ENCODE measurements at regions not wholly inside any gene's neighbourhood (a gene's known extent, or its start where the extent isn't known, plus 50 kb on each side); places are given as distances from the start of the nearest gene placed in this dataset.

DNA sequence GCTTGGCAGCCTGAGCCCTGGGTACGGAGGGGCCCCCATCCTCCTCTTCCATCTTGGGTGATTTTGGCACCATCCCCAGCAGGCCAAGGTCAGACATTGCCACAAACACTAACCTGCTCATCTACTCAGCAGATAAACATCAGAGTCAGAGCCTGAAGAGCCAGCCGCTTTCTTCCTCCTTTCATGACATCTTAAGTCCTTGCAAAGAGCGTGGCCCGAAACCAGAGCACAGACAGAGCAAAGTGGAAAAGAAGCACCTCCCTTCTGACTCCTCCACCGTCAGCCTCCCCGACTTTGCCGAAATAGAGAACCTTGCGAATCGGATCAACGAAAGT is 60.4 kb upstream of the RPH3AL start:
- TF ChIP-seq, protein P1, sequence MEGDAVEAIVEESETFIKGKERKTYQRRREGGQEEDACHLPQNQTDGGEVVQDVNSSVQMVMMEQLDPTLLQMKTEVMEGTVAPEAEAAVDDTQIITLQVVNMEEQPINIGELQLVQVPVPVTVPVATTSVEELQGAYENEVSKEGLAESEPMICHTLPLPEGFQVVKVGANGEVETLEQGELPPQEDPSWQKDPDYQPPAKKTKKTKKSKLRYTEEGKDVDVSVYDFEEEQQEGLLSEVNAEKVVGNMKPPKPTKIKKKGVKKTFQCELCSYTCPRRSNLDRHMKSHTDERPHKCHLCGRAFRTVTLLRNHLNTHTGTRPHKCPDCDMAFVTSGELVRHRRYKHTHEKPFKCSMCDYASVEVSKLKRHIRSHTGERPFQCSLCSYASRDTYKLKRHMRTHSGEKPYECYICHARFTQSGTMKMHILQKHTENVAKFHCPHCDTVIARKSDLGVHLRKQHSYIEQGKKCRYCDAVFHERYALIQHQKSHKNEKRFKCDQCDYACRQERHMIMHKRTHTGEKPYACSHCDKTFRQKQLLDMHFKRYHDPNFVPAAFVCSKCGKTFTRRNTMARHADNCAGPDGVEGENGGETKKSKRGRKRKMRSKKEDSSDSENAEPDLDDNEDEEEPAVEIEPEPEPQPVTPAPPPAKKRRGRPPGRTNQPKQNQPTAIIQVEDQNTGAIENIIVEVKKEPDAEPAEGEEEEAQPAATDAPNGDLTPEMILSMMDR (conservative IDR thresholded peaks at IDR 0.05; ENCODE audit: low read depth, low read length): no peak
- DNase-seq (ENCODE audit: low read depth): no peak
- no peak overlapping the region for H3K4me3 ChIP-seq (ENCODE audit: low read depth, low read length)

DNA sequence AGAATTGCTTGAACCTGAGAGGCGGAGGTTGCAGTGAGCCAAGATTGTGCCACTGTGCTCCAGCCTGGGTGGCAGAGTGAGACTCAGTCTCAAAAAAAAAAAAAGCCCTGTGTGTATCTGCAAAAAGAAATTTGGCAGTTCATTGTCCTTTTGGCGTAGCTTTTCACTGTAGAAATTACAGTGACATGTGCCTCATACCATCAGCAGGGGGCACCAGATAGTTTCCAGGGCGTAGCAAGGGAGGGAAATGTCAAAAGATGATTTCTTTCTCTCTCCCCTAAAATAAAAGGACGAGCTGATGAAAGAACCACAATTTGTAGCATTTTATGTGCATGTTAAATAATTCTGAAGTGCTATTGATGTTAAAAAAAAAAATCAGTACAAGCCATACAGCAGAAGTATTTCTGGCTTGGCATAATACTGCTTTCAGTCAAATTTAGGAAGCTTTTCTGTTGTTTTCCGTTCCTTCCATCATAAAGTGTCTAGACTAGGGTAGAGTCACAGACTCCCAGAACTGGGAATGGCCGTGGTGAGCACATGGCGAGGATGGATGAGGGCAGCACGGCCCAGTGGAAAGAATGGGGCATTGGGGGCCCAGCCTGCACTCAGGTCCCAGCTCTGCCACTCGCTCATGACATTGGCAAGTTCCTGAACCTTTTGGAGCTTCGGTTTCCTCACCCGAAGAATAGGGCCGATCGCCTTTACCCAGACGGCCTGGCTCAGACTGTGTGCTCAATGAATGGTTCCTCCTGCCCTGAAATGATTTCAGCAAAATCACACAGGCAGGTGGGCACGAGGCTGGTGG is 59.8 kb upstream of the RPH3AL start:
- TF ChIP-seq, protein P1 (conservative IDR thresholded peaks at IDR 0.05; ENCODE audit: low read depth, low read length): peak; percentile 89
- DNase-seq (ENCODE audit: low read depth): peak; percentile 77
- H3K4me3 ChIP-seq (ENCODE audit: low read depth, low read length): no peak overlapping the region

DNA sequence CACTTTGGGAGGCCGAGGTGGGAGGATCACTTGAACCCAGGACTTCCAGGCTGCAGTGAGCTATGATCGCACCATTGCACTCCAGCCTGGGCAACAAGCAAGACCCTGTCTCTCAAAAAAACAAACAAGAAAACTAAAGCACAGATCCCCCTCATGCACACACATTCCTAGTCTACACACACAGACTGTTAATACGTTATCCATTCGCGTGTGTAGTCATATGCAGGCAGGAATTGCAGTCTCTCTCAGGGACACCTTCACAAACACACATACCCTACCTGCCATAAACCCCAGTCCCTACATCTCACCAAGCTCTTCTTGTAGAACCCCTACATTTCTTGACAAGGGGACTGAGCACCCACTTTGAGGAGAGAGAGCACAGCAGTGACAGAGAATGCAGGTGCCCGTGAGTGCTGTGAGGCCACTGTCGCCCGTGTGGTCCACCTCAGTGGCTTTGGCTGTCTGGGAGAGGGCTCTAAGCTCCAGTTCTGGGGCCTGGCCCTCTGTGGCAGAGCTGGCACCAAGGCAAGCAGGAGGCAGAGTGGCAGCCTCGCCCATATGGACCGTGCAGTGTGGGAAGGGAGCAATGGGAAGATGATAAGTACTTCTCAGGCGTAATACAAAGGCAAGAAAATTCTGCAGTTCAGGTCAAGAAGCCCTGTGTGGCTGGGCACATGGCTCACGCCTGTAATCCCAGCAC is 59.0 kb upstream of the RPH3AL start:
- no peak for DNase-seq (ENCODE audit: low read depth)
- H3K4me3 ChIP-seq (ENCODE audit: low read depth, low read length): no peak overlapping the region

DNA sequence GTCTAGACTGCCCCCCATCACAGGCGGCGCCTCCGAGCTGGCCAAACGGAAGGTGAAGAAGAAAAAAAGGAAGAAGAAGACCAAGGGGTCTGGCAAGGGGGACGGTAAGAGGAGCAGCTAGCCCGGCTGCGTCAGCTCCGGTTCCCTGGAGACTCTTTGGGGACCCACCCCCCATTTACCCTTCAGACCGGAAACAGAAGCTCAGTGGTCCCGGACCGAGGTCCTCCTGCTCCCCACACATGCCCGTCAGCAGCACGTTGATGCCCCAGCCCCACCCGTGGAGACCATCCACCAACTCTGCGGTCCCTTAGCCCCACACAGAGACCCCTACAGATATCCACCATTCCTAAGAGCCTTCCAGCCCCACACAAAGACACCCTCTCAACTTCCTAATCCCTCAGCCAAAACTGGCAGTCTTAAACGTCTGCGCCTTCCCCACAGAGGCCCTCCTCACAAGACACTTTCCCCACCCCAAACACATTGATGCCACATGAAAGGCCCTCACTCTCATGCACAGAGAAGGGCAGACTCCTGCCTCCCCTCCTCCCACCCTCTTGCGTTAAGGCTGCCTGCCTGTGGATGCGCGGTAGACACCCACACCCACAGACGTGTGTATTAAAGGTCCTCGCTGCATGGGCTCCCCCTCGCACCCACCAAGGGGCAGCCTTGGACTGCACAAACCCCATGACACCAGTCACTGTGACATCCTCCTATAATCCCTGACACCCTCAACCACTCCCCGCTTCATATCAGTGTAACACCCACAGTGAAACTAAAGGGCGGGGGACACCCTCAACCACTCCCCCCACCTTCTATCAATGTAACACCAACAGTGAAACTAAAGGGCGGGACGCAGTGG is 58.2 kb upstream of the RPH3AL start:
- peak; percentile 19 for DNase-seq (ENCODE audit: low read depth)
- peak overlapping the region; percentile 80 for H3K4me3 ChIP-seq (ENCODE audit: low read depth, low read length)
- TF ChIP-seq, protein P1 (conservative IDR thresholded peaks at IDR 0.05; ENCODE audit: low read depth, low read length): no peak

More for the DNA sequence above, 59.0 kb upstream of the RPH3AL start:
- TF ChIP-seq, protein P1 (conservative IDR thresholded peaks at IDR 0.05; ENCODE audit: low read depth, low read length): no peak

DNA sequence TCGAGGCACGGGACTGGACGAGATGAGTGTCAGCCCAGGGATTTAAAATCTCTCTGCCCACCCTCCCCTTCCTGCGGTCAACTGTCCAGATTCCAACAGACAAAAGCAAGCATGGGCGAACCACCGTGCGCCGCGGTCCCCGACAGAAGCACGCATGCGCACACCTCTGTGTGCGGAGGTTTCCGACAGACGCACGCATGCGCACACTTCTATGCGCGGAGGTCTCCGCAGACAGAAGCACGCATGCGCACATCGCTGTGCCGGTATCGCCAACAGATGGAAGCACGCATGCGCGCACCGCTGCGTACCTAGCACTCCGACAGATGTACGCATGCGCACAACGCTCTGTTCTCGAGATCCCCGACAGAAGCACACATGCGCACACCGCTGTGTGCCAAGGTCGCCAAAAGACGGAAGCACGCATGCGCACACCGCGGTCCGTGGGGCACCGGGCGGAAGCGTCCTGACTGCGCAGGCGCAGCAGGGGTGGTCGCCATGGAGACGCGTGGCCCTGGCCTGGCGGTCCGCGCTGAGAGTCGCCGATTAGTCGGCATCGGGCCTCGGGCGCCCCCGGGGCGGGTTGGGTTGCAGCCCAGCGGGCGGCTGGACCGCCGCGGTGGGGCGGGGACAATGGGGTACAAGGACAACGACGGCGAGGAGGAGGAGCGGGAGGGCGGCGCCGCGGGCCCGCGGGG is 57.4 kb upstream of the RPH3AL start:
- H3K4me3 ChIP-seq (ENCODE audit: low read depth, low read length): peak overlapping the region; percentile 80
- peak; percentile 99 for DNase-seq (ENCODE audit: low read depth)
- TF ChIP-seq, protein P1 (conservative IDR thresholded peaks at IDR 0.05; ENCODE audit: low read depth, low read length): no peak

DNA sequence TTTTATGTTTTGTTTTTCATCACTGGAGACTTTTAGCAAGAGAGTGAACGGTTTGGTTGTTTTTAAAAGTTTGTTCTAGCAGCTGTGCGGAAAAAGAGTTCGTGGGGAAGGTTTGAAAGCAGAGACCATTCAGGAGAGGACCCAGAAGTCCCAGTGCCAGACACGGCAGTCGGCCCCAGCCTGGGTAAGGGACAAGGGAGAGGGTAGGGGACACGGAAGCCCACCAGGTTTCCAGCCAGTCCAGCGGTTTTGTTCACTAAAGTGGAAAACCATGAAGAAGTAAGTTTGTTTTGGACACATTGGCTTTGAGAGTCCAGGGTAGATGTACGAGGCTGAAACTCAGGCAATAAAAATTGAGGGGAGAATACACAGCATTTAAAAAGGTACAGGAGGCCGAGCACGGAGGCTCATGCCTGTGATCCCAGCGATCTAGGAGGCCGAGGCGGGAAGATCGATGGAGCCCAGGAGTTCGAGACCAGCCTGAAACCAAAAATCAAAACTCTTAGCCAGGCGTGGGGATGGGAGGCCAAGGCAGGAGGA is 56.8 kb upstream of the RPH3AL start:
- TF ChIP-seq, protein P1 (conservative IDR thresholded peaks at IDR 0.05; ENCODE audit: low read depth, low read length): no peak
- no peak for DNase-seq (ENCODE audit: low read depth)

More for the DNA sequence above, 56.8 kb upstream of the RPH3AL start:
- H3K4me3 ChIP-seq (ENCODE audit: low read depth, low read length): peak overlapping the region; percentile 45

All from choroid plexus epithelial cell (primary cell).